H1 (cell line): ENCODE measurements at regions not wholly inside any gene's neighbourhood (a gene's known extent, or its start where the extent isn't known, plus 50 kb on each side); places are given as distances from the start of the nearest gene placed in this dataset.

ENCODE experiments used
- CTCF ChIA-PET: fragments of 300-600 bp; sonication (Branson Sonifier 250); formaldehyde crosslinking; loops from one replicate; lab custom pipeline; 2021; ENCODE audit not compliant: partially characterized antibody; lab: Charles Lee
- POLR2A ChIA-PET: fragments of 300-600 bp; sonication (Branson Sonifier 250); formaldehyde crosslinking; loops from one replicate; lab custom pipeline; 2021; ENCODE audit warnings: inconsistent platforms; ENCODE audit not compliant: partially characterized antibody; lab: Charles Lee
- DNase-seq, 2 experiments: peaks; one replicate each; pipeline versions ENCODE4 v3.0.0 to v3.0.0-alpha.2; 2010 to 2022; ENCODE audit warnings: low spot score in 2 of 2, low read depth in 1 of 2, mixed read lengths in 1 of 2
- FAIRE-seq: peaks from 2 replicates; lab custom pipeline; 2011; peaks lifted over from hg19 to GRCh38; lab: Jason Lieb, UNC
- H2AFZ ChIP-seq: 2 replicates; pipeline ENCODE4 v1.8.1; 2012; ENCODE audit warnings: low read length, inconsistent platforms
- H2AK5ac ChIP-seq: 2 replicates; pipeline ENCODE4 v1.6.1; 2013; ENCODE audit warnings: low read depth, low read length
- H2BK120ac ChIP-seq: replicated peaks from 2 replicates; pipeline ENCODE3; 2013; ENCODE audit warnings: low read depth, low read length, inconsistent platforms
- H2BK12ac ChIP-seq: 2 replicates; pipeline ENCODE4 v1.6.1; 2013; ENCODE audit warnings: low read depth, low read length
- H2BK15ac ChIP-seq: 2 replicates; pipeline ENCODE4 v1.6.1; 2013; ENCODE audit warnings: low read length
- H2BK20ac ChIP-seq: 2 replicates; pipeline ENCODE4 v1.6.1; 2013; ENCODE audit warnings: low read length
- H2BK5ac ChIP-seq: 2 replicates; pipeline ENCODE4 v1.6.1; 2013; ENCODE audit warnings: low read depth, low read length
- H3K14ac ChIP-seq: 2 replicates; pipeline ENCODE4 v1.6.1; 2013; ENCODE audit warnings: inconsistent platforms; ENCODE audit not compliant: insufficient read length
- H3K18ac ChIP-seq: 2 replicates; pipeline ENCODE4 v1.6.1; 2013; ENCODE audit warnings: low read length; ENCODE audit errors: extremely low read depth
- H3K23ac ChIP-seq: 2 replicates; pipeline ENCODE4 v1.6.1; 2013; ENCODE audit warnings: inconsistent platforms; ENCODE audit not compliant: insufficient read length
- H3K23me2 ChIP-seq: 2 replicates; pipeline ENCODE4 v1.6.1; 2013; ENCODE audit warnings: low read depth, low read length
- H3K27ac ChIP-seq: 2 replicates; pipeline ENCODE4 v1.6.1; 2011; ENCODE audit warnings: low read depth, low read length, inconsistent platforms
- H3K27me3 ChIP-seq, 4 experiments: replicated peaks in 1 of 4; 1 replicate in 1 of 4; 2 replicates in 3 of 4; pipeline versions ENCODE4 v1.6.1 to v1.8.1; 2011 to 2013; ENCODE audit warnings: low read length in 3 of 4, mild to moderate bottlenecking in 3 of 4, inconsistent platforms in 2 of 4, mixed read lengths in 2 of 4, moderate library complexity in 1 of 4; ENCODE audit not compliant: control insufficient read depth in 3 of 4, insufficient read depth in 3 of 4; ENCODE audit errors: extremely low read depth in 1 of 4
- H3K36me3 ChIP-seq, 4 experiments: 2 replicates each; pipeline versions ENCODE4 v1.6.1 to v1.8.1; 2011 to 2013; ENCODE audit warnings: mild to moderate bottlenecking in 4 of 4, low read length in 3 of 4, moderate library complexity in 2 of 4, control low read depth in 1 of 4, inconsistent platforms in 1 of 4; ENCODE audit not compliant: insufficient read depth in 4 of 4, control insufficient read depth in 2 of 4
- H3K4ac ChIP-seq: replicated peaks from 2 replicates; pipeline ENCODE3; 2013; ENCODE audit warnings: low read length, low read depth, mixed read lengths, inconsistent platforms; ENCODE audit not compliant: insufficient read length
- H3K4me1 ChIP-seq, 4 experiments: replicated peaks in 1 of 4; 1 replicate in 1 of 4; 2 replicates in 3 of 4; pipeline versions ENCODE4 v1.6.1 to v1.8.1; 2011 to 2013; ENCODE audit warnings: low read length in 3 of 4, inconsistent platforms in 2 of 4, mixed read lengths in 1 of 4; ENCODE audit not compliant: insufficient read depth in 4 of 4, control insufficient read depth in 3 of 4
- H3K4me2 ChIP-seq, 2 experiments: 2 replicates each; pipeline versions ENCODE4 v1.6.1 to v1.8.1; 2011 to 2013; ENCODE audit warnings: low read depth in 2 of 2, low read length in 2 of 2, control low read depth in 1 of 2, inconsistent platforms in 1 of 2, mild to moderate bottlenecking in 1 of 2; ENCODE audit not compliant: insufficient read depth in 1 of 2
- H3K4me3 ChIP-seq, 4 experiments: fragments of 200-600, 300-600 bp in 1 of 4; sonication (generic), shearing (Covaris generic), sonication (Bioruptor Twin) in 1 of 4; 2 replicates each; pipeline versions ENCODE4 v1.5.1 to v1.8.1; 2011 to 2016; ENCODE audit warnings: low read length in 4 of 4, low read depth in 3 of 4, control low read depth in 2 of 4, inconsistent platforms in 2 of 4, mild to moderate bottlenecking in 2 of 4, mixed read lengths in 1 of 4, moderate library complexity in 1 of 4; ENCODE audit not compliant: insufficient read depth in 2 of 4; ENCODE audit errors: extremely low read depth in 1 of 4
- H3K56ac ChIP-seq: replicated peaks from 2 replicates; pipeline ENCODE3; 2013; ENCODE audit warnings: low read depth, mild to moderate bottlenecking, mixed read lengths, low read length, inconsistent platforms; ENCODE audit not compliant: insufficient read length
- H3K79me1 ChIP-seq: 2 replicates; pipeline ENCODE4 v1.6.1; 2013; ENCODE audit warnings: low read depth, low read length, control low read depth
- H3K79me2 ChIP-seq, 2 experiments: 2 replicates each; pipeline versions ENCODE4 v1.6.1 to v1.8.1; 2012 to 2013; ENCODE audit warnings: low read length in 2 of 2, mild to moderate bottlenecking in 2 of 2, inconsistent platforms in 1 of 2; ENCODE audit not compliant: insufficient read depth in 2 of 2, control insufficient read depth in 1 of 2
- H3K9ac ChIP-seq, 4 experiments: replicated peaks in 1 of 4; 1 replicate in 1 of 4; 2 replicates in 3 of 4; pipeline versions ENCODE4 v1.6.1 to v1.8.1; 2011 to 2013; ENCODE audit warnings: low read depth in 3 of 4, low read length in 3 of 4, control low read depth in 2 of 4, mild to moderate bottlenecking in 2 of 4, moderate library complexity in 2 of 4, inconsistent platforms in 1 of 4; ENCODE audit errors: extremely low read depth in 1 of 4
- H3K9me3 ChIP-seq, 2 experiments: 2 replicates each; pipeline versions ENCODE4 v1.6.1 to v1.8.1; 2012 to 2013; ENCODE audit warnings: mild to moderate bottlenecking in 2 of 2, moderate library complexity in 2 of 2, control low read depth in 1 of 2, inconsistent platforms in 1 of 2, low read depth in 1 of 2, low read length in 1 of 2, mixed read lengths in 1 of 2; ENCODE audit not compliant: insufficient read depth in 2 of 2
- H4K20me1 ChIP-seq, 2 experiments: replicated peaks in 1 of 2; 2 replicates each; pipeline versions ENCODE3 to v1.8.1; 2011 to 2013; ENCODE audit warnings: inconsistent platforms in 2 of 2, low read length in 2 of 2, mild to moderate bottlenecking in 1 of 2; ENCODE audit not compliant: insufficient read depth in 2 of 2, control insufficient read depth in 1 of 2
- H4K5ac ChIP-seq: 2 replicates; pipeline ENCODE4 v1.6.1; 2013; ENCODE audit warnings: low read length, low read depth, mixed read lengths, inconsistent platforms; ENCODE audit not compliant: insufficient read length
- H4K8ac ChIP-seq: 2 replicates; pipeline ENCODE4 v1.8.0; 2013; ENCODE audit warnings: mild to moderate bottlenecking, moderate library complexity, low read length, inconsistent platforms; ENCODE audit not compliant: insufficient read depth; ENCODE audit errors: extremely low read depth
- H4K91ac ChIP-seq: replicated peaks from 2 replicates; pipeline ENCODE3; 2013; ENCODE audit warnings: low read length, mixed read lengths, inconsistent platforms; ENCODE audit not compliant: insufficient read length
- PHF8 ChIP-seq: fragments of 200-600 bp; sonication (generic); conservative IDR thresholded peaks from 2 replicates; pipeline ENCODE4 v1.7.1; 2012; ENCODE audit warnings: low read depth, mild to moderate bottlenecking, inconsistent platforms, low read length, moderate library complexity
- RAD21 ChIP-seq, 2 experiments: IDR thresholded peaks in 1 of 2; conservative IDR thresholded peaks in 1 of 2; 2 replicates each; pipeline ENCODE4 v1.6.1; 2011; ENCODE audit warnings: low read depth in 2 of 2, low read length in 2 of 2, improper control_type of control experiment in 1 of 2, inconsistent platforms in 1 of 2, mild to moderate bottlenecking in 1 of 2, moderate library complexity in 1 of 2
- RFX5 ChIP-seq: IDR thresholded peaks from 2 replicates; pipeline ENCODE4 v1.6.1; 2011; ENCODE audit warnings: low read depth, low read length, improper control_type of control experiment, borderline replicate concordance
- TAF1 ChIP-seq: IDR thresholded peaks from 2 replicates; pipeline ENCODE4 v1.6.1; 2011; ENCODE audit warnings: mild to moderate bottlenecking, low read depth, low read length
- TCF12 ChIP-seq: IDR thresholded peaks from 2 replicates; pipeline ENCODE4 v1.6.1; 2011; ENCODE audit warnings: low read depth, mild to moderate bottlenecking, low read length
- WGBS, 2 experiments: shearing (Covaris generic) in 1 of 2; methylation state at CpG; one replicate each; pipeline versions ENCODE4 v1.1.6 to v1.1.7; 2013 to 2015; ENCODE audit warnings: low lambda C conversion rate in 2 of 2, mixed read lengths in 2 of 2, inconsistent platforms in 1 of 2, low coverage in 1 of 2, missing lambda C conversion rate in 1 of 2; ENCODE audit not compliant: insufficient replicate concordance in 2 of 2, insufficient coverage in 1 of 2, insufficient read length in 1 of 2; ENCODE audit errors: extremely low coverage in 1 of 2, missing lambda C conversion rate in 1 of 2; 5-methylcytosine and 5-hydroxymethylcytosine counted together
- TF ChIP-seq, protein P1 (sequence below), 3 experiments: IDR thresholded peaks; 1 replicate in 2 of 3; 2 replicates in 1 of 3; pipeline versions ENCODE4 v1.5.1 to v1.6.1; 2011; ENCODE audit warnings: low read length in 3 of 3, mild to moderate bottlenecking in 3 of 3, inconsistent platforms in 2 of 3, low read depth in 1 of 3, moderate library complexity in 1 of 3; ENCODE audit not compliant: insufficient read depth in 1 of 3; ENCODE audit errors: control extremely low read depth in 1 of 3

DNA sequence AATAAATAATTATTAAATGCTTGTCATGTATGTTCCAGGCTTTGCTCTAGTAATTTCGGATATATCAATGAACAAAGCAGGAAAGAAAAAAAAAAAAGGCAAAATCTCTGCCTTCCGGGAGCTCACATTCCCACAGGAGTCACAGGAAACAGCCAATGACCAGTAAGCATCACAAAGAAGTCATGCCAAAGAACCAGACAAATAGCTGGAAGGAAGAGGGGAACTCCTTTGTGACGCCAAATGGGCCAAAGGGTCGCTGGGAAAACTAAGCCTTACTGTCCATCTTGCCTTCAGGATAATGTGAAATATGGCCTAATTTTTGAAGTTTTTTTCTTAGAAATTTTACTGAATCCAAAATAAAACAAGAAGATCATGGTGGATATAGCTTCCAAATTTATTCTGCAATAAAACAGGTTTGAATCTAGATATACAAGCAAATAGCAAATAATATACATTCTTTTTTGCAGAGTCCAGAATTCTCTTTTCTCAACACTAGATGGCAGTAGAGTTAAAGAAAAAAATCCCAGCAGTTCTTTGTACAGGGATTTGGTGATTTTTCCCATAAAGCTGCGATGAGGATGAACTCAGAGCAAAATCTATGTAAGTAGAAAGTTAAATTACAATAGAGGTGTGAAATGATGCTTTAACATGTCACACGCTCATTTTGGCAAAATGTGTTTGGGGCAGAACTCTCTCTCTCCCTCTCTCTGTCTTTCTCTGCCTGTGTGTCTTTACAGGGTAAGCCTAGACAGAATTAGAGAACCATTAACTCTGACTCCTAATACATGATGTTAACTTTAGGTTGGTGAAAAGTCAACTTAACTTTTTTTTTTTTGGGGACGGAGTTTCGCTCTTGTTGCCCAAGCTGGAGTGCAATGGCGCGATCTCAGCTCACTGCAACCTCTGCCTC, 60.0 kb upstream of the TUT7 start:
- no peaks in the 10 kb centered on the region; a peak in 2 of 8 replicates for H3K36me3 ChIP-seq
- no peak overlapping the region for H2BK15ac ChIP-seq
- no peak overlapping the region for H4K5ac ChIP-seq
- H2BK12ac ChIP-seq, result no peak overlapping the region
- H4K20me1 ChIP-seq, result peaks cover 0 to 2% of the 10 kb centered on the region in 2 experiments
- H3K4me1 ChIP-seq, result no peaks in the 10 kb centered on the region
- H3K4me2 ChIP-seq, result no peak overlapping the region
- H3K79me2 ChIP-seq, result no peaks in the 10 kb centered on the region
- no peaks in the 10 kb centered on the region for H3K79me1 ChIP-seq
- H3K23ac ChIP-seq, result no peak overlapping the region
- no peak for TF ChIP-seq TAF1
- peak; percentile 61 to 64 for TF ChIP-seq RAD21 (IDR thresholded peaks at IDR 0.05 in 1 of 2, conservative IDR thresholded peaks at IDR 0.05 in 1 of 2; ENCODE audit: low read depth in 2 of 2, low read length in 2 of 2)
- no peak for TF ChIP-seq PHF8
- TF ChIP-seq RFX5, result no peak
- TF ChIP-seq TCF12, result no peak
- TF ChIP-seq, protein P1, sequence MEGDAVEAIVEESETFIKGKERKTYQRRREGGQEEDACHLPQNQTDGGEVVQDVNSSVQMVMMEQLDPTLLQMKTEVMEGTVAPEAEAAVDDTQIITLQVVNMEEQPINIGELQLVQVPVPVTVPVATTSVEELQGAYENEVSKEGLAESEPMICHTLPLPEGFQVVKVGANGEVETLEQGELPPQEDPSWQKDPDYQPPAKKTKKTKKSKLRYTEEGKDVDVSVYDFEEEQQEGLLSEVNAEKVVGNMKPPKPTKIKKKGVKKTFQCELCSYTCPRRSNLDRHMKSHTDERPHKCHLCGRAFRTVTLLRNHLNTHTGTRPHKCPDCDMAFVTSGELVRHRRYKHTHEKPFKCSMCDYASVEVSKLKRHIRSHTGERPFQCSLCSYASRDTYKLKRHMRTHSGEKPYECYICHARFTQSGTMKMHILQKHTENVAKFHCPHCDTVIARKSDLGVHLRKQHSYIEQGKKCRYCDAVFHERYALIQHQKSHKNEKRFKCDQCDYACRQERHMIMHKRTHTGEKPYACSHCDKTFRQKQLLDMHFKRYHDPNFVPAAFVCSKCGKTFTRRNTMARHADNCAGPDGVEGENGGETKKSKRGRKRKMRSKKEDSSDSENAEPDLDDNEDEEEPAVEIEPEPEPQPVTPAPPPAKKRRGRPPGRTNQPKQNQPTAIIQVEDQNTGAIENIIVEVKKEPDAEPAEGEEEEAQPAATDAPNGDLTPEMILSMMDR (IDR thresholded peaks at IDR 0.05; ENCODE audit: control extremely low read depth in 1 of 3, insufficient read depth in 1 of 3, low read depth in 1 of 3, low read length in 3 of 3), result peak in 2 of 3 experiments; percentile 33 to 36; a peak in 2 of 4 replicates
- no peak overlapping the region for H2AK5ac ChIP-seq
- no peak overlapping the region for H2BK120ac ChIP-seq
- CTCF ChIA-PET, result interaction anchor here (0.6 to 3.1 kb wide), 35 partner anchors 9 to 924 kb away, joined by 3 to 25 read pairs (median 3); no protein-coding TSS in a partner anchor
- H4K91ac ChIP-seq, result no peak overlapping the region
- H2BK5ac ChIP-seq, result no peak overlapping the region
- peak; percentile 45 for FAIRE-seq
- no peak overlapping the region for H3K56ac ChIP-seq
- WGBS, 2 experiments, result 77% methylated on average over 10 of the region's 10 CpGs; no CpG with 5 or more reads in 1 of the 2 experiments
- no peak for DNase-seq
- H3K27ac ChIP-seq, result no peak overlapping the region
- no peaks in the 10 kb centered on the region for H3K23me2 ChIP-seq
- peaks cover 6 to 9% of the 10 kb centered on the region in 2 experiments; a peak in 3 of 4 replicates for H3K9me3 ChIP-seq
- H2AFZ ChIP-seq, result no peak overlapping the region
- H2BK20ac ChIP-seq, result no peak overlapping the region
- H4K8ac ChIP-seq, result no peak overlapping the region
- H3K4me3 ChIP-seq, result no peak overlapping the region
- H3K9ac ChIP-seq, result no peak overlapping the region
- POLR2A ChIA-PET, result interaction anchor here (1.1 kb wide), 1 partner anchor 8 kb away, joined by 3 read pairs; no protein-coding TSS in a partner anchor
- H3K14ac ChIP-seq, result no peak overlapping the region
- no peak overlapping the region for H3K4ac ChIP-seq
- peaks cover 18 to 36% (median 32%) of the 10 kb centered on the region in 4 experiments for H3K27me3 ChIP-seq
- H3K18ac ChIP-seq, result no peak overlapping the region
